Keratinocyte (primary cell): ENCODE measurements at regions not wholly inside any gene's neighbourhood (a gene's known extent, or its start where the extent isn't known, plus 50 kb on each side); places are given as distances from the start of the nearest gene placed in this dataset.

Experiments
- DNase-seq: peaks from one replicate; pipeline ENCODE4 v3.0.0-alpha.2; 2011; ENCODE audit warnings: low read depth, missing footprints, low spot score
- FAIRE-seq: peaks from 2 replicates; lab custom pipeline; 2011; peaks lifted over from hg19 to GRCh38; lab: Jason Lieb, UNC
- H2AFZ ChIP-seq: 2 replicates; pipeline ENCODE4 v1.6.0; 2012; ENCODE audit warnings: low read length, control low read depth, inconsistent platforms; ENCODE audit not compliant: control insufficient read depth
- H3K27ac ChIP-seq: 2 replicates; pipeline ENCODE4 v1.5.1; 2011; ENCODE audit warnings: low read length; ENCODE audit not compliant: control insufficient read depth, insufficient read depth
- H3K27me3 ChIP-seq: 3 replicates; pipeline ENCODE4 v1.6.0; 2011; ENCODE audit warnings: low read length; ENCODE audit not compliant: control insufficient read depth, insufficient read depth; ENCODE audit errors: extremely low read depth
- H3K36me3 ChIP-seq, 2 experiments: 2 replicates in 1 of 2; 3 replicates in 1 of 2; pipeline ENCODE4 v1.5.1; 2011; ENCODE audit warnings: low read length in 2 of 2, mild to moderate bottlenecking in 1 of 2; ENCODE audit not compliant: control insufficient read depth in 2 of 2, insufficient read depth in 2 of 2; ENCODE audit errors: extremely low read depth in 1 of 2
- H3K4me1 ChIP-seq: 3 replicates; pipeline ENCODE4 v1.5.1; 2011; ENCODE audit warnings: low read length; ENCODE audit not compliant: control insufficient read depth, insufficient read depth; ENCODE audit errors: extremely low read depth
- H3K4me2 ChIP-seq: 3 replicates; pipeline ENCODE4 v1.6.0; 2011; ENCODE audit warnings: low read depth, low read length; ENCODE audit not compliant: control insufficient read depth, insufficient read depth; ENCODE audit errors: extremely low read depth
- H3K4me3 ChIP-seq, 3 experiments: fragments of 200-600 bp in 1 of 3; sonication (generic) in 1 of 3; 2 replicates in 2 of 3; 3 replicates in 1 of 3; pipeline ENCODE4 v1.5.1; 2011 to 2016; ENCODE audit warnings: low read length in 3 of 3, mild to moderate bottlenecking in 3 of 3, control low read depth in 2 of 3, inconsistent platforms in 1 of 3, low read depth in 1 of 3, mixed read lengths in 1 of 3, mixed run types in 1 of 3, moderate library complexity in 1 of 3; ENCODE audit not compliant: control insufficient read depth in 2 of 3, insufficient read depth in 2 of 3; ENCODE audit errors: extremely low read depth in 1 of 3
- H3K79me2 ChIP-seq: 2 replicates; pipeline ENCODE4 v1.6.0; 2012; ENCODE audit warnings: low read length; ENCODE audit not compliant: control insufficient read depth, insufficient read depth
- H3K9ac ChIP-seq: 3 replicates; pipeline ENCODE4 v1.6.0; 2011; ENCODE audit warnings: low read length; ENCODE audit not compliant: control insufficient read depth, insufficient read depth; ENCODE audit errors: extremely low read depth
- H3K9me1 ChIP-seq: 3 replicates; pipeline ENCODE4 v1.6.0; 2011; ENCODE audit warnings: low read length; ENCODE audit not compliant: control insufficient read depth, insufficient read depth; ENCODE audit errors: extremely low read depth
- H3K9me3 ChIP-seq: 2 replicates; pipeline ENCODE4 v1.5.1; 2012; ENCODE audit warnings: low read depth, low read length; ENCODE audit not compliant: control insufficient read depth
- H4K20me1 ChIP-seq: 3 replicates; pipeline ENCODE4 v1.6.0; 2011; ENCODE audit warnings: low read length; ENCODE audit not compliant: control insufficient read depth, insufficient read depth; ENCODE audit errors: extremely low read depth
- CTCF ChIP-seq, 3 experiments: IDR thresholded peaks in 1 of 3; conservative IDR thresholded peaks in 1 of 3; optimal IDR thresholded peaks in 1 of 3; 2 replicates in 2 of 3; 3 replicates in 1 of 3; pipeline versions ENCODE3 to v1.5.1; 2011; ENCODE audit warnings: low read length in 3 of 3, mild to moderate bottlenecking in 3 of 3, moderate library complexity in 2 of 3, control low read depth in 1 of 3, inconsistent platforms in 1 of 3; ENCODE audit not compliant: insufficient read depth in 2 of 3; ENCODE audit errors: extremely low read depth in 1 of 3
- EZH2 ChIP-seq: IDR thresholded peaks from one replicate; pipeline ENCODE4 v1.6.1; 2012; ENCODE audit warnings: inconsistent platforms, mild to moderate bottlenecking, low read length, moderate library complexity
- dilution Hi-C: fragments of 300-500 bp; cut with MboI; formaldehyde crosslinking; loops from one replicate; pipeline ENCODE4 v1.7.0; 2020; ENCODE audit warnings: low sequenced_read_pairs; ENCODE audit not compliant: extremely low pct_ligation_motif_present

- Histone ChIP-seq H3K9me3 (peaks cover 9% of the 10 kb centered on the region), H2AFZ (no peak overlapping the region), H3K4me3 (no peak overlapping the region), H3K27ac (no peak overlapping the region), H3K79me2 (no peaks in the 10 kb centered on the region), H3K36me3 (no peaks in the 10 kb centered on the region), H4K20me1 (no peaks in the 10 kb centered on the region), H3K27me3 (no peaks in the 10 kb centered on the region), H3K4me1 (no peaks in the 10 kb centered on the region), H3K9ac (no peak overlapping the region), H3K9me1 (no peaks in the 10 kb centered on the region), H3K4me2 (no peak overlapping the region)
- dilution Hi-C loops = no loop called here
- DNase-seq = no peak
- no peak for TF ChIP-seq CTCF (optimal IDR thresholded peaks at IDR 0.05 in 1 of 3, IDR thresholded peaks at IDR 0.05 in 1 of 3, conservative IDR thresholded peaks at IDR 0.05 in 1 of 3; ENCODE audit: extremely low read depth in 1 of 3, insufficient read depth in 2 of 3, low read length in 3 of 3)
- no peak for TF ChIP-seq EZH2
- no peak for FAIRE-seq
Measured at GRCh38 chr11:70883973-70884623, 368.3 kb downstream of the SHANK2 start.

GRCh38 chr11:70885281-70886231, 366.8 kb downstream of the SHANK2 start:
- H3K27me3 ChIP-seq = no peaks in the 10 kb centered on the region

More at GRCh38 chr11:70885281-70886231, 366.8 kb downstream of the SHANK2 start:
- TF ChIP-seq CTCF (optimal IDR thresholded peaks at IDR 0.05 in 1 of 3, IDR thresholded peaks at IDR 0.05 in 1 of 3, conservative IDR thresholded peaks at IDR 0.05 in 1 of 3; ENCODE audit: extremely low read depth in 1 of 3, insufficient read depth in 2 of 3, low read length in 3 of 3) = no peak
- no peak for TF ChIP-seq EZH2
- DNase-seq = no peak
- Histone ChIP-seq H3K9ac (no peak overlapping the region), H3K79me2 (no peaks in the 10 kb centered on the region), H4K20me1 (no peaks in the 10 kb centered on the region), H3K27ac (no peak overlapping the region), H3K4me2 (no peak overlapping the region), H2AFZ (no peak overlapping the region), H3K9me3 (peaks cover 13% of the 10 kb centered on the region), H3K36me3 (no peaks in the 10 kb centered on the region), H3K9me1 (no peaks in the 10 kb centered on the region), H3K4me3 (no peak overlapping the region), H3K4me1 (no peaks in the 10 kb centered on the region)
- no peak for FAIRE-seq
- dilution Hi-C loops = no loop called here
